ENCODE measurements at regions not wholly inside any gene's neighbourhood (a gene's known extent, or its start where the extent isn't known, plus 50 kb on each side); places are given as distances from the start of the nearest gene placed in this dataset.

DNA sequence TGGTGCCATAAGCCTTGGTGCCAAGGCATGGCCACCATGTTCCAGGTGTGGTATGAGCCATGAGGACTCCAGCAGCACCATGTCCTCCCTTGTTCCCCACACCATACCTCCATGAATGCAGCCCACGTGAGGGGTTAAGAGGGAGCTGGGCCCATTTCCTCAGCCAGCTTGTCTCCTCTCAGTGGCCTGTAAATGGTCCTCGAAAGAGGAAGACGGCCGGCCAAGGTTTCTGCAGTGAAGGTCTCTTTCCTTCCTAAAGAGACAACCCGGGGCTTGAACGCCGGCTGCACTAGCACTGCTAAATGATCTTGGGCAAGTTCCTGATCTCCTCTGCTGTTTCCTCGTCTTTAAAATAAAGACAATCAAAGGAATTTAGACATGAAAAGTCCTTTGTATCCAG is 154.0 kb downstream of the BMP7 start:
- in situ Hi-C loops (cut with HindIII; ENCODE audit: low pct_unique_long_range_greater_than_20kb, low sequenced_read_pairs), result no loop called here
- no peak for DNase-seq (ENCODE audit: low read depth in 1 of 2, low spot score in 1 of 2)
- no peak for TF ChIP-seq JUND (IDR thresholded peaks at IDR 0.05; ENCODE audit: low read depth)

DNA sequence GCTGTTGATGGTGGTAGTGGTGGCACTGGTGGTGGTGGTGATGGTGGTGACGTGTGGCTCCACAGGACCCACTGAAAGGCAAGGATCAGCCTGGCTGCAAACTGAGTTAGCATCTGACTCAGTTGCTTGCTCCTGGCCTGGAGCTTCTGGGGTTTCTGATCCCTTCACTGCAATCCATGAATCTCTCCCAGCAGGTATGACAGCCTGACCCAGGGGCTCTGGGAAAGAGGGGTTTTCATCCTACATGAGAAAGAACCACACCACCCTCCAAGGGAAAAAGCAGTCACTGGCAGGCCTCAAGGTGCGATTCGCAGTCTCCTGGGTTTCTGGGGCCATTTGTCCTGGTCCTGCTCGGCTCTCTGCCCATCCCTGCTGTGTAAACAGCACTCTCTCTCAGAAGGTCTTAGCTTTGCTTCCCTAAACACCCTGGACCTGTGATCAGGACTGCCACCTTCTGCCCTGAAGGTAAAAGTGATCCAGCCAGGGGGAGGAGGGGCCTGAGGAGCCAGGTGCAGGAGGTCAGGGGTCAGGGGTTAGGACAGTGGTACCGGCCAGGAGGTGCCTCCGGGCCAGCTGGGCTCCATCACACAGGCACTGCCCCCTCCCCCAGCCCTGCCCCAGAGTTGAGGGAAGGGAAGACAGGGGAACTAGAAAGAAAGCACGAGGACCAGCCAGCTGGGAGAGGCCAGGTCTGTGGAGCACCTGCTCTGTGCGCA is 152.0 kb downstream of the BMP7 start:
- DNase-seq (ENCODE audit: low read depth in 1 of 2, low spot score in 1 of 2), result no peak
- TF ChIP-seq JUND (IDR thresholded peaks at IDR 0.05; ENCODE audit: low read depth), result no peak
- in situ Hi-C loops (cut with HindIII; ENCODE audit: low pct_unique_long_range_greater_than_20kb, low sequenced_read_pairs), result no loop called here

DNA sequence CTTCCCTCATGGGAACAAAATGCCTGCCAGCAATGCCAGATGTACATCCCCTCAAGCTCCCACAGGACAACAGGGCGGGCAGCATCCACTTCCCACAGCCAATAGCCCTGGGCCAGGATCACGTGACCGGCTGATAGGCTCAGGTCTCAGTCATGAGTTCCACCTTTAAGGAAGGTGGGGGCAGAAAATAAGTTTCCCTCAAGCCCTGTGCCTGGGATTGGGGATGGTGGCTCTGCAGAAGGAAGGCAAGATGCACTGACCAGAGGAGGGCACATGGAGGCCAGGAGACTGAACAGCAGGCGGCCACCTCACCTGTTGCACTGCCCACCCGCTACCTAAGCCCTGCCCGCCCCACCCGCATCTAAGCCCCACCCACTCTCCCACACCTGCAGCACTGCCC is 149.1 kb downstream of the BMP7 start:
- no peak for TF ChIP-seq JUND (IDR thresholded peaks at IDR 0.05; ENCODE audit: low read depth)
- no peak for DNase-seq (ENCODE audit: low read depth in 1 of 2, low spot score in 1 of 2)
- in situ Hi-C loops (cut with HindIII; ENCODE audit: low pct_unique_long_range_greater_than_20kb, low sequenced_read_pairs), result no loop called here

DNA sequence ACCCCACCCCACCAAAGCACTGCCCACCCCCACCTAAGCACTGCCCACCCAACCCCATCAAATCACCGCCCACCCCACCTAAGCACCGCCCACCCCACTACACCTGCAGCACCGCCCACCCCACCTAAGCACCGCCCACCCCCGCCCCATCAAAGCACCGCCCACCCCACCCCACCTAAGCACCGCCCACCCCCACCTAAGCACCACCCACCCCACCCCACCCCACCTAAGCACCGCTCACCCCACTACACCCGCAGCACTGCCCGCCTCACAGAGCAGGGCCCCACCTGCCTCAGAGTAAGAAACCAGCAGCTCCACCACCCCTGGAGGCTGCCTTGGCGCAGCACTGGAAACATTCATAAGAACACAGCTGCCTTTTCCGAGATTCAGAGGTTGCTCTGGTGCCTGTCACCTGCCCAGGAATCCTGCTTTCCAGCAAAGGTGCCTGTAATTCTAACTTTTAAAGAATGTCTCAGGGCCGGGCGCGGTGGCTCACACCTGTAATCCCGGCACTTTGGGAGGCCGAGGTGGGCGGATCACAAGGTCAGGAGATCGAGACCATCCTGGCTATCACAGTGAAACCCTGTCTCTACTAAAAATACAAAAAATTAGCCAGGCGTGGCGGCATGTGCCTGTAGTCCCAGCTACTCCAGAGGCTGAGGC is 148.2 kb downstream of the BMP7 start:
- DNase-seq (ENCODE audit: low read depth in 1 of 2, low spot score in 1 of 2), result peak in 1 of 2 experiments; percentile 15
- in situ Hi-C loops (cut with HindIII; ENCODE audit: low pct_unique_long_range_greater_than_20kb, low sequenced_read_pairs), result no loop called here
- no peak for TF ChIP-seq JUND (IDR thresholded peaks at IDR 0.05; ENCODE audit: low read depth)
